ENCODE measurements at regions not wholly inside any gene's neighbourhood (a gene's known extent, or its start where the extent isn't known, plus 50 kb on each side); places are given as distances from the start of the nearest gene placed in this dataset.

DNA sequence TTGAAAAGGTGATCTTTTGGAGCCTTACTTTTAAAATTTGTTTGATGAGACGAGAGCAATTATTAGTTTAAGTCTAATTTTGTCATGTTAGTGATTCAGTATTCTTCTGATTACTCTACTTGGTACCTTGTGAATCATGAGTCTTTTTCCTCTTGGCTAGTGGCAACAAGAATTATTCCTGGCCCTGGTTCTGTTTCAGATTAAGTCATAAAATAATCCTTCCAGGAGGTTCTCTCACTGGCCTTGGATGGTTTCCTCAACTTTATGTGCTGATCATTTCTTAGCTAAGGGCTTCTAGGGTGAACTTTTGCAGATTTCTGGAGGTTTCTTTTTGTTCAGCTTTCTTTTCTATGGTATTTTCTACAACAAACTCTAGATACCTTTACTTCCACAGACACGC lies 741.8 kb upstream of the LUZP2 start:
- Histone ChIP-seq H3K9me3 (no peaks in the 10 kb centered on the region), H3K27me3 (no peaks in the 10 kb centered on the region), H3K36me3 (no peaks in the 10 kb centered on the region), H3K4me1 (no peaks in the 10 kb centered on the region), H3K4me3 (no peak overlapping the region), H3K27ac (no peak overlapping the region)
- DNase-seq (ENCODE audit: low spot score in 2 of 2): no peak
- TF ChIP-seq, protein P1, sequence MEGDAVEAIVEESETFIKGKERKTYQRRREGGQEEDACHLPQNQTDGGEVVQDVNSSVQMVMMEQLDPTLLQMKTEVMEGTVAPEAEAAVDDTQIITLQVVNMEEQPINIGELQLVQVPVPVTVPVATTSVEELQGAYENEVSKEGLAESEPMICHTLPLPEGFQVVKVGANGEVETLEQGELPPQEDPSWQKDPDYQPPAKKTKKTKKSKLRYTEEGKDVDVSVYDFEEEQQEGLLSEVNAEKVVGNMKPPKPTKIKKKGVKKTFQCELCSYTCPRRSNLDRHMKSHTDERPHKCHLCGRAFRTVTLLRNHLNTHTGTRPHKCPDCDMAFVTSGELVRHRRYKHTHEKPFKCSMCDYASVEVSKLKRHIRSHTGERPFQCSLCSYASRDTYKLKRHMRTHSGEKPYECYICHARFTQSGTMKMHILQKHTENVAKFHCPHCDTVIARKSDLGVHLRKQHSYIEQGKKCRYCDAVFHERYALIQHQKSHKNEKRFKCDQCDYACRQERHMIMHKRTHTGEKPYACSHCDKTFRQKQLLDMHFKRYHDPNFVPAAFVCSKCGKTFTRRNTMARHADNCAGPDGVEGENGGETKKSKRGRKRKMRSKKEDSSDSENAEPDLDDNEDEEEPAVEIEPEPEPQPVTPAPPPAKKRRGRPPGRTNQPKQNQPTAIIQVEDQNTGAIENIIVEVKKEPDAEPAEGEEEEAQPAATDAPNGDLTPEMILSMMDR (IDR thresholded peaks at IDR 0.05): no peak
- no peak for TF ChIP-seq EP300 (IDR thresholded peaks at IDR 0.05)
- no peak for TF ChIP-seq POLR2AphosphoS5 (IDR thresholded peaks at IDR 0.05)
- TF ChIP-seq POLR2A (IDR thresholded peaks at IDR 0.05): no peak
- 76% methylated on average over 2 of the region's 2 CpGs for WGBS

DNA sequence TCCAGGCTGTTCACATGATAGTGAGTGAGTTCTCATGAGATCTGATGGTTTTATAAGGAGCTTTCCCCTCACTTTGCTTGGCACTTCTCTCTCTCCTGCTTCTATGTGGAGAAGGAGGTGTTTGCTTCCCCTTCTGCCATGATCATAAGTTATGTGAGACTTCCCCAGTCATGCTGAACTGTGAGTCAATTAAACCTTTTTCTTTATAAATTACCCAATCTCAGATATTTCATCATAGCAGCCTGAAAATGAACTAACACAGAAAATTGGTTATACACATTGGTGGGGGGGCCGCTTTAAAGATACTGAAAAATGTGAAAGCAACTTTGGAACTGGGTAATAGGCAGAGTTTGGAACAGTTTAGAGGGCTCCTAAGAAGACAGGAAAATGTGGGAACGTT lies 741.1 kb upstream of the LUZP2 start:
- no peak overlapping the region for H3K27ac ChIP-seq
- TF ChIP-seq, protein P1 (IDR thresholded peaks at IDR 0.05): no peak
- TF ChIP-seq POLR2AphosphoS5 (IDR thresholded peaks at IDR 0.05) (no peak), EP300 (IDR thresholded peaks at IDR 0.05) (no peak), POLR2A (IDR thresholded peaks at IDR 0.05) (no peak)

DNA sequence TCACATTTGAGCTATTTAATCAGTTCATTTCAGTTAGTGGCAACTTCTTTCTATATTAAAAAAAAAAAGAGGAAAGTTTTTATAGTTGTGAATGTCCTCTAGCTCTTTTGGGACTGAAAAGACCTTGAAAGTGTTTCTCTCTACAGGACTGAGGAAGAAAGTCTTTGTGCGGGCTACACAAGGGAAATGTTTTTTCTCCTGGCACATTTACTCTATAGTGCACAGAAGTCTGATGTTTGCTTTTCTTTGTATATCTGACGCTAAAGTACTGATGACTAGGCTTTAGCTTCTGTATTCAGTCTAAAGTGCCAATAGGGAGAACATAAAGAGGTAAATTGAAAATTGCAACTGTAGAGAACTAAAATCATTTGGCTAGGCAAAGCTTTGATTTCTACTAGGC lies 737.4 kb upstream of the LUZP2 start:
- Histone ChIP-seq H3K4me1 (no peaks in the 10 kb centered on the region), H3K4me3 (no peak overlapping the region), H3K27me3 (no peaks in the 10 kb centered on the region), H3K27ac (no peak overlapping the region), H3K9me3 (no peaks in the 10 kb centered on the region), H3K36me3 (no peaks in the 10 kb centered on the region)
- 77% methylated on average over 2 of the region's 2 CpGs for WGBS
- no peak for DNase-seq (ENCODE audit: low spot score in 2 of 2)
- TF ChIP-seq, protein P1 (IDR thresholded peaks at IDR 0.05): no peak
- no peak for TF ChIP-seq EP300 (IDR thresholded peaks at IDR 0.05)
- TF ChIP-seq POLR2A (IDR thresholded peaks at IDR 0.05): no peak
- TF ChIP-seq POLR2AphosphoS5 (IDR thresholded peaks at IDR 0.05): no peak

More for the DNA sequence above, 741.1 kb upstream of the LUZP2 start:
- no peak overlapping the region for H3K4me3 ChIP-seq
- H3K36me3 ChIP-seq: no peaks in the 10 kb centered on the region
- no peak for DNase-seq (ENCODE audit: low spot score in 2 of 2)
- WGBS: 71% methylated on average over 2 of the region's 2 CpGs
- H3K4me1 ChIP-seq: no peaks in the 10 kb centered on the region
- no peaks in the 10 kb centered on the region for H3K9me3 ChIP-seq
- no peaks in the 10 kb centered on the region for H3K27me3 ChIP-seq

DNA sequence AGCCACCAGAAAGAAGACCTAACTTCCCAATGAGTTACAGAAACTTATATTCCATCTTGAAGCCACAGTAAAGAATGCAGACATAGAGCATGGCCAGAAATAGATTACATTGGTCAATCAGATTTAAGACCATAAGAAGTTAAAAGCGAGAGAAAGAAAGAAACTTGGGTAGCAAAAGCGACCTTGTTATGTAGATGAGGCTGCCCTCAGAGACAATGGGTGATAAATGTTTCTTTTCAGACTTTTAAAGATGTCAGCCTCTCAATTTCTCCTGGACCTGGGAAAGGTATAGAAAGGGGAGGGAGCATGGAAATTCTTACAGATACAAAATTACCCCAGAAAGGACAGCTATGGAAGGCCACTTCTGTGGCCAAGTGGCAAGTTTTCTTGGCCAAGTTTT lies 732.6 kb upstream of the LUZP2 start:
- TF ChIP-seq EP300 (IDR thresholded peaks at IDR 0.05) (no peak), POLR2AphosphoS5 (IDR thresholded peaks at IDR 0.05) (no peak), POLR2A (IDR thresholded peaks at IDR 0.05) (no peak)
- TF ChIP-seq, protein P1 (IDR thresholded peaks at IDR 0.05): no peak
- H3K27ac ChIP-seq: no peak overlapping the region
- H3K27me3 ChIP-seq: no peaks in the 10 kb centered on the region
- H3K4me1 ChIP-seq: no peaks in the 10 kb centered on the region
- H3K4me3 ChIP-seq: no peak overlapping the region
- 92% methylated on average over 2 of the region's 2 CpGs for WGBS
- H3K9me3 ChIP-seq: peaks cover 6% of the 10 kb centered on the region
- H3K36me3 ChIP-seq: no peaks in the 10 kb centered on the region
- no peak for DNase-seq (ENCODE audit: low spot score in 2 of 2)

DNA sequence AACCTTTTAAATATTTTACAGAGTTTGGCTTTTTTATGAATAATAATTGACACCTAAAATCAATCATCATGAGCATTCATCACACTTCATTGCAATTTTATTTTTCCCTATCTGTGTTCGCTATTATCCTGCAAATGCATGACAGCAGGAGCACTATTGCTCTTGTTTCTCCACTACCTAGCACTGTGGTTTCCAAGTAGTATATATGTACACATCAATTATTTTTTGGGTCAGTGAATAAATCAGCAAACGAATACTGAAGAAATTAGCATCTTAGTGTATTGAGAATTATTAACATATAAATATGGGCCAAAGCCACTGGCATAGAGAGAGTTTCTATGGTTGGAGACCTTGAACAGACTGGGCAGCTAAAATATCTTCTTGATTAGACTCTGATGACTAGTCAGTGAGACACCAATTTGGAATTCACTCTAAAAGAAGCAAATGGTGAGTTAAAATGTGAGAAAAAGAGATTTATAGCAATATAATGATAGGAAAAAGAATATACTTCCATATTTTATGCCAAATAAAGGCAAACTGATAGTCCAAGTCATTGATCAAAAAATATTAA lies 731.1 kb upstream of the LUZP2 start:
- no peaks in the 10 kb centered on the region for H3K27me3 ChIP-seq
- H3K36me3 ChIP-seq: no peaks in the 10 kb centered on the region
- H3K4me1 ChIP-seq: no peaks in the 10 kb centered on the region
- 78% methylated on average over 2 of the region's 2 CpGs for WGBS
- TF ChIP-seq, protein P1 (IDR thresholded peaks at IDR 0.05): no peak
- TF ChIP-seq EP300 (IDR thresholded peaks at IDR 0.05) (no peak), POLR2A (IDR thresholded peaks at IDR 0.05) (no peak), POLR2AphosphoS5 (IDR thresholded peaks at IDR 0.05) (no peak)
- no peak for DNase-seq (ENCODE audit: low spot score in 2 of 2)
- no peak overlapping the region for H3K27ac ChIP-seq
- no peak overlapping the region for H3K4me3 ChIP-seq
- H3K9me3 ChIP-seq: peaks cover 7% of the 10 kb centered on the region

All from suprapubic skin (tissue), 4 donors.